DMS153 (cell line): ENCODE measurements at regions not wholly inside any gene's neighbourhood (a gene's known extent, or its start where the extent isn't known, plus 50 kb on each side); places are given as distances from the start of the nearest gene placed in this dataset.
"Not testable (repeated sequence)": the region's sequence is repeated elsewhere in the genome, so short reads cannot be mapped to it uniquely, and the experiment has no call there.

Experiments used
- DNase-seq: peaks from one replicate; lab custom pipeline; 2025; lab: John Stamatoyannopoulos, UW

DNA sequence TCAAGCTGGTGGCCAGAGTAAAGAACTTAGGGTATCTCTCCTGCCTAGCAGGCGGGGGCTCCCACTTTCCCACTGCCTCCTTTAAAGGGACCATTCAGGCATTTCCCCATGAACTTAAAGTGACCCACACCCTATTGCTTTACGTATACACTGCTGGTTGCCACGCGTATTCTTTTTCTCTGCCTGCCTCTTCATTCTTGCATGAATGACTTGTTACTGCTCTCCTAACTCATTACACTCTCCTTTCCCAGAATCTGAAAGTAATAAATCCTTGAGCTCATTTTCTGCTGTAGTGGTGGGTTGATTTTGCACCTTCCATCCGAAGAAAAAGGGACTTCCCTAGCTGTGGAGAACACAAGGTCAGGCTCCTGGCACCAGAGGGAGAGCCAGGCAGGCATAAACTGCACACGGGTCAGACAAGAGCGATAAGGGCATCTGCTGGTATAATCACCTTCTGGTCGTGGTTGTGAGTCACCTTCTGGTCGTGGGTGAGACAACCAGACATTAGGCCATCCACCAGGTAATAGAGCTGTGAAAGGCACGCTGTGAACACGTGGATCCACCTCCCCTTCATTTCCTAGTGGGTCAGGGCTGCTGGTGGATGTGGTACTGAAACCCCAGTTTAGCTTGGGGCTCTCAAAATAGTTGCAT, 950.3 kb downstream of the SOCS6 start:
- DNase-seq, result no peak

GRCh38 chr18:71237641-71238040, 948.8 kb downstream of the SOCS6 start:
- no peak for DNase-seq

GRCh38 chr18:71233177-71233576, 944.3 kb downstream of the SOCS6 start:
- no peak for DNase-seq

DNA sequence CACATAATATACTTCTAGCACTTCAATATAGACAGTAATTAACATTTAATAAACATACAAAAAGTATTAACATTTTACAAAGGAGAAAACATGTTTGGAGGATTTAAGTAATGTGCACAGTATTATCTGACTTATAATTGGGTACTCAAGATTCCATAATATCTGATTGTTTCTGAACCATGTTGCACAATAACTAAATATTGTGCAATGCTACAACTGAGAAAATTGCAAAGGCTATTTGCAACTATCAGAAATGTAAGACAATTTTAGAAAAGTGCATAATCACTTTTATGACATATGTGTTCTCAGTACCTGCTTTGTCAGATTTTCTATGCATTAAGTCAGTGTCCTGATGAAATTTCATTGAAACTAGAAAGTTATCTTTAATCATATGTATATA, 934.6 kb downstream of the SOCS6 start:
- DNase-seq, result no peak

GRCh38 chr18:71221405-71221804, 932.6 kb downstream of the SOCS6 start:
- no peak for DNase-seq

GRCh38 chr18:71212739-71213138, 923.9 kb downstream of the SOCS6 start:
- not testable (repeated sequence) for DNase-seq

DNA sequence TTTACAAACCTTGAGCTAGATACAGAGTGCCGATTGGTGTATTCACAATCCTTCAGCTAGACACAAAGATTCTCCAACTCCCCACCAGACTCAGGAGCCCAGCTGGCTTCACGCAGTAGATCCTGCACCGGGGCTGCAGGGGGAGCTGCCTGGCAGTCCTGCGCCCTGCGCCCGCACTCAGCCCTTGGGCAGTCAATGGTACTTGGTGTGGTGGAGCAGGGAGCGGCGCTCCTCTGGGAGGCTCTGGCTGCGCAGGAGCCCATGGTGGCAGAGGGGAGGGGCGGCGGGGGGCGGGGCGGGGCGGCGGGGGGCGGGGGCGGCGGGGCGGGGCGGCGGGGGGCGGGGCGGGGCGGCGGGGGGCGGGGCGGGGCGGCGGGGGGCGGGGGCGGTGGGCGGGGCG, 923.4 kb downstream of the SOCS6 start:
- DNase-seq, result no peak

GRCh38 chr18:71209944-71210343, 921.1 kb downstream of the SOCS6 start:
- no peak for DNase-seq

- DNase-seq, result no peak
These were observed 905.6 kb downstream of the SOCS6 start for GRCh38 chr18:71194438-71194837.

GRCh38 chr18:71189581-71189980, 900.7 kb downstream of the SOCS6 start:
- DNase-seq, result no peak

- DNase-seq, result no peak
These were observed 879.8 kb downstream of the SOCS6 start for GRCh38 chr18:71168557-71169145.

GRCh38 chr18:71136487-71136886, 847.6 kb downstream of the SOCS6 start:
- DNase-seq, result no peak

- no peak for DNase-seq
These were observed 845.3 kb downstream of the SOCS6 start for GRCh38 chr18:71134122-71134521.

DNA sequence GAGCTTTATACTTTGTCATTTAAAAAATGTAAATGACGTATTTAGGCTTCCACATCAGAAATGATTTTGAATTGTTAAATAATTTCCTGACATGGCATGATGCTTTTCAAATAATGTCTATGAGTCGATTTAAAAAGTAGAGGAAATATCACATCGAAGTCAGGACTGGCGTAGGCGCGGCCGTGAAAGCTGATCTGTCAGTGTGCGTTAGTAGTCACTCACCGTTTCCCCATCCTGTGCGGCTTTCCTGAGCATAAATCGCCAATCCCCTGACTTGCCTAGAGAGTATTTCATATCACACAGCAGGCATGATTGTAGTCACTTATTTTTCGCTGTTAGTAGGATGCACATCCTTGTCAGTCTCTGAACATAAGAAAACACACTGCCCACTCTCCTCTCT, 843.1 kb downstream of the SOCS6 start:
- no peak for DNase-seq

- no peak for DNase-seq
These were observed 841.5 kb downstream of the SOCS6 start for GRCh38 chr18:71130351-71130750.

DNA sequence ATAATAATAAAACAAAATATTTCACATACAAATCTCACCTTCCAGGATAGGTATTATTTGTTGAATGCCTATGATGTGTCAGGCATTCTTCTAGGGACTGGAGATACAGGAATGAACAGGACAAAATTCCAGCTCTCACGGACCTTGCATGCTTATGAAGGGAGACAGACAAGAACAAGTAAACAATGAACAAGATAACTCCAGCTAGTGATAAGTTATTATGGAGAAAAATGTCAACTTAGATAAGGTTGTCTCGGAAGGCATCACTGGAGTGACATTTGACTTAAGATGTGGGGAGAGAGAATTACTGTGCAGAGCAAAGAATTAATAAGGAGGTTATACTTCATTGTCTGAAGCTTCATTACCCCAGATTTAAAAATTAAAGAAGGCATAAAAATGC, 836.7 kb downstream of the SOCS6 start:
- DNase-seq, result no peak

DNA sequence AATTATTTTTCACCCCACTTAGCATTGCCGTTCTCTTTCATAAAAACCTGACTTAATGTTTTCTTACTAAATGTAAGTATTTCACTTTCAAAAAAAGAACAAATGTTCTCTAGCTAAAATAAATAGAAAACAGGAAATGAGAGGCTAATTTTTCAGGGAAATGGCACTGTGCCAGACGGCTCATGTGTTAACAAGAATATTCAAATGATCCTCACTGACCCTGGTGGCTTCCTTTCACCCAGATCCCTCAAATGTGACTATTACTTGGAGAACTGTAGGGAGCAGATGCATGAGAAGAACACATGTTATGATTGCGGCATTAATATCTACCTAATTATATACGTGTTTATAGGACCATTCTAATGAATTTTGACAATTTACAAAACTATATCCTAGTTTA, 827.7 kb downstream of the SOCS6 start:
- no peak for DNase-seq

DNA sequence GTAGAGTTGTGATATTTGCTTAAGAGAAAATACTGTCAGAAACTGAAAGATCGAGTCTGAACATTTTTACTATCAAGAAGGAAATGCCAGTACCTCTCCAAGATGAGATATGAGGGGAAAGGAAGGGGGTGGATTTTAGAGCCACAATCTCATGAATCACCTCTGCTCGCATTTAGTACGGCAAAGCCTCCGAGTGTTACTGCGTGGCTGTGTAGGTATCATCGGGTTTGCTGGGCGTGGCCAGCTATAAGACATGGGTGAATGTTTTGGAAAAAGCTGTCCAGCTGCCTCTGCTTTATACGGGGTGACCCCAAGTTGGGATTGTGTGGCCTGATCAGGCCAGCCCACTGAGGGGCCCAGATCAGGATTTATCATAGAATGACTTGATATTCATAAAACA, 826.4 kb downstream of the SOCS6 start:
- no peak for DNase-seq

DNA sequence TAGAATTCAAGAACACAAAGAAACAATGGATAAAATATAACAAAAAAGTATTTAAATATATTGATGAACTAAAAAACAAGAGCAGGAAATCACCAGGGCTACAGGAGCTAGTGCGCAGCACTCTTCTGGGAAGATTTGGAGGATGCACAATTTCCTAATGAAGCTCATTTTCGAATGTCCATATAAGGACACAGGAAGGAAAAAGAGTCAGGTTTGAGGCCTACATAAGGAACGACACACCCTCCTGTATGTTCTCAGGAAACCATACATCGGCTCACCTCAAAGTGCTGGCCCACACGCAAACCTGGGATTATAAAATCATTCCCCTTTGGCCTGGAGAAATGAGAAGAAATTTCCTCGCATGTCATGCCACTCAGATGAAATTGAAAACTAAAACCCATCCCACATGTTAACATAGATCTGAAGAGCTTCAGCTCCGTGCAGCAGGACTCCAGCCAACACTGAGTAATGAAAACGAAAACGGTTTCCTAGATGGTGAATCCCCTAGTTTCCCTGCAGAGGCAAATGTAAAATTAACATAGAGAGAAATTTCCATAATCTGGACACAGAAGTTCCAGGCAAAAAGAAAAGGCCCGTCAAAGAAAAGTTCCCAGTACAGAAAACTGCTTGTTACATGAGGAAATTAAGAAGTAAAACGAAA, 825.8 kb downstream of the SOCS6 start:
- no peak for DNase-seq

- DNase-seq, result no peak
These were observed 818.4 kb downstream of the SOCS6 start for GRCh38 chr18:71107244-71107643.

DNA sequence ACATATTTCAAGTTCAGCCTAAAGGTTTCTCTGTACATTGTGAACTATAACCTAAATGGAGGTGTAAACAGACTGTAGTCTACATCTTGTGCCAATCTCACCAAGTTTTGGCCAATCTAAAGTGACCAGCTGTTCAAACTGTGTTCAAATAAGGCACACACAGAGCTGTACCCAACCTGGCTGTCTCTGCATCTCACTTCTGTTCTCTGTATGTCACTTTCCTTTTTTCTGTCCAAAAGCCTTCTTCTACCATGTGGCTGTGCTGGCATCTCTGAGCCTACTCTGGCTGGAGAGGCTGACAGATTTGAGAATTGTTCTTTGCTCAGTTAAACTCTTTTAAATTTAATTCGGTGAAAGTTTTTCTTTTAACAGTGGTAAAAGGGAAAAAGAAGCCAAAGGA, 817.9 kb downstream of the SOCS6 start:
- no peak for DNase-seq

DNA sequence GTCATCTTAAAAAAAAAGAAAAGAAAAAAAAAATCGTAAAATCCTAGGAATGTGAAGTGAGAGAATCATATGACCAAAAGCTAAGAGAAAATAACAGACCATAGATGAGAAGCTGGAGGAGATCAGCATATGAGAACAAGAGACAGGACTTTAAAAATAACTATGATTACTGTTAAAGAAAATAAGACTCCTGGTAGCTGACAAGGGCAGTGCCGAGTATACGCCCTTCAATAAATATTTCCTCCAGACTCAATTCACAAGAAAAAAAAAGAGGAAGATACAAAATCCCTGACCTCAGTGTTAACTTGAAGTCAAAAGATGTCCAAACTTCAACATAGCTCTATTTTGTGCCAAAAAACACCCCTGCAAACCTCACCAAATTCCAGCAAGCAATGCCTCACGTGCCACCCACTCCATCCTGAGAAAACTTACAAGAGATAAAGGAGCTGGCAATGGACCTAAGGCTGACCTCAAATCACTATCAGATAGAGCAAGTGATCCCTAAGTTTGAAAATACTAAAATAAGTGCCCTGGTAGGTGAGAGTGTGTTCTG, 817.2 kb downstream of the SOCS6 start:
- DNase-seq, result no peak

DNA sequence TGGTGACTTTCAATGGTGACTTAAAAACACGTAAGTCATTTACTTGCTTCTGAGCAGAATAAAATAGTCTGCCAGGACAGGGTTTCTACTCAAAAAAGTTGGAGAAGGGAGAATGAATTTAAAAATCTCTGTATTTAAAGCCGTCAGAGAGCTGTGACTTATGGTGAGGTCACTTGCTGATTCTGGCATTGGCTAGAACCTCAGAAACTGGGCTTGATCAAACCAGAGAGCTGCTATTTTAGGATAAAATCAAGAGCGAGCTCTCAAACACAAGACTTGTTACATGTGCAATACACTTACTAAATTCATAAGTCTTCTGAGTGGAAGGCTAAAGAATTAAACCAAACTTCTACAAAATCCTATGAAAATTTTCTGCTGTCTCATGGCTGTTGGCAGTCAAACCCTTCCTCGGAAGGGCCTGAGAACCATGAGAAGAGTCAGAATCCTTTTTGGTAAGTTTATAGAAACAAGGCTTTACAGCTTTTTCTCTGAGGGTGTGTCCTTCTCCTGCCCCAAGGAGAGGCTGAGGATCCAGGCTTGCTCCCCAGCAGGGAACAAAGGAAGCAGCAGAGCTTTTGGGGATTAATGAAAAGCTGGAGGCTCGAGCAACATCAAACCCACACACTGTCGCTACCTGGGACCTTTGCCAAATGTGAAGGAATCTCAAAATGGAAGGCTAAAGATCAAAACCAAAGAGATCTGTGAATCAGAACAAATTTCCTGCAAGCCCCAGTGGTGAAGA, 816.4 kb downstream of the SOCS6 start:
- DNase-seq, result no peak
